G401.6 (cell line): ENCODE measurements at regions not wholly inside any gene's neighbourhood (a gene's known extent, or its start where the extent isn't known, plus 50 kb on each side); places are given as distances from the start of the nearest gene placed in this dataset.

Source experiments
- FAIRE-seq: peaks from 2 replicates; lab custom pipeline; 2012; peaks lifted over from hg19 to GRCh38; lab: Jason Lieb, UNC

- no peak for FAIRE-seq
These were observed 115.8 kb upstream of the INPP4B start for GRCh38 chr4:142961866-142962265.

DNA sequence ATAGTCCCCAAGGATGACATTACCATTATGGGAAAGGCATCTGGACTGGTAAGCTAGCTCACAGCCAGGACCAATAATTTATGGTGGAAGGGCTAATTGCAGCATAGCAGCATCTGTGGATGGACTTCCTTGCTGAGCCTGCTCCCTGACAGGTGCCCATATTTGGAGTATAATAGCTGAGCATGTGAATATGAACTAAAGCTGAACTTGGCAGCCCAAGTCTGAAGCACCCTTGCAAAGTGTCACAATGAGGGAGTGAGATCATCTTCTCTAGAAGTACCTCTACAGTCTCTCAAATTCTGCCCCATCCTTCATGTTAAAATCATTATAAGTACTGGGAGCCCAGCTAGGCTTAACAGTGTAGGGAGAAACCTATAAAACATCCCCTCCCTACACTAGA, 128.2 kb upstream of the INPP4B start:
- FAIRE-seq: no peak

DNA sequence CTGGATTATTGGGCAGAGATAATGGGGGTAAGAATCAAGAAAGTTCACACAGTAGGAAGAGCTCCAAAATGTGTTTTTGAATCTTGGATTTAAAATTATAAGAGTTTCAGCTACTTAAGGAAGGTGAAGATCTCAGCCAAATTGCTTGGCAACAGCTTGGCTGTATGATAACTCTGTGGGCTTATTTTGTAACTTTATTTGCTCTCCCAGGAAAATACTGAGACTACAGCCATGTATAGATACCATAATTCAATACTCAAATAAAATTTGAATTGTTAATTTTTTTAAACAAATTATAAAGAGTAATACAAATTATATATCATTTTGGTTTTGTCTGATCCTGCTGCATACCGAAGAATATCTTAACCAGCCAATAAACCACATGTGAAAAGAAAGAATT, 129.5 kb upstream of the INPP4B start:
- FAIRE-seq: no peak

- peak; percentile 41 for FAIRE-seq
These were observed 130.4 kb upstream of the INPP4B start for GRCh38 chr4:142976482-142976881.

GRCh38 chr4:142977182-142977581, 131.1 kb upstream of the INPP4B start:
- FAIRE-seq: no peak

- FAIRE-seq: no peak
These were observed 137.0 kb upstream of the INPP4B start for GRCh38 chr4:142983065-142983464.

DNA sequence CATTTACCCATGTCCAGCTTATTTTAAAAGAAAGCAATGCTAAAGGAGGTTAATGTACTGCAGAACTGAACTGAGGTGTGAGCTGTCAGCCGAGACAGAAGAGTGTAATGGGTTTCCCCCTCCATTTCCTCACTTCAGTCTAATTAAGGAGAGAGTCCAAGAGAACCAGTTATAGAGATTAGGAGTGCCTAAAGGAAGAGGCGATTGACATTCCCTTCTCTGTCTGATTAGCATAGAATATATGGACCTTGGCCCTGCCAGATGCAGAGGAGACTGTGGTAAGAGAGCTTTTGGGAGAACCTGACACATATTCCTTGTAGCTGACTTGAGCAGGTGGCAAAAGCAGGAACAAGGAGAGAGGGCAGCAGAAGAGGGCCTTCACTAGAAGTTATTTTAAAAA, 137.5 kb upstream of the INPP4B start:
- no peak for FAIRE-seq

DNA sequence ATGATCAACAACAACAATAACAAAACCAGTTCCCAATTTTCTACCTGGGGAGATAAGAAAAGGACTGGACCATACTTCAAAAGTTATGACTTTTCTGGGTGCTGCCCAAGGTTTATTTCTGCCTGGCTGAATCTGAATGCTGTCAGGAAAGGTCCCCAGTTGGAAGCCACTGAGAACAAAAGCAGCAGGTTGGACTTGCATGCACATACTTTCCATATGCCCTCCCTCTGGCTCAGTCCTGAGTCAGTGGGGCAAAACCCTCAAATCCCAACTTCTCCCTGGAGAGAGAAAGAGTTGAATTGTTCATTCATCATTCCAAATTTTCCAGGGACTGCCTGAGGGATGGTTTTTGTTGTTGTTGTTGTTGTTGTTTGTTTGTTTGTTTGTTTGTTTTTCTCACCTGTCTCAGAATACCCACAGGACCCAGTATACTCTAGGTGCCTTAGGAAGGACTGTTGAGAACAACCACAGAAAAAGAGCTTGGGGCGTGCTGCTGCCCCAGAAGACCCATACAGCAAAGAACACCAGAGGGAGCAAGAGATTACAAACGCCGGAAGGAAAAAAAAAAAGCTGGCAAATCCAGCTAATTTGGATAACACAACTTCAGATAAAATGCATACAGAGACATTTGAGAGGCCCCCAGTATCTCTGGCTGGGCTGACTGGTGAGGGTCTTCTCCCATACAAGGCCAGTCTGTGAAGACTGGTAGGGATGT, 138.9 kb upstream of the INPP4B start:
- peak; percentile 40 for FAIRE-seq

DNA sequence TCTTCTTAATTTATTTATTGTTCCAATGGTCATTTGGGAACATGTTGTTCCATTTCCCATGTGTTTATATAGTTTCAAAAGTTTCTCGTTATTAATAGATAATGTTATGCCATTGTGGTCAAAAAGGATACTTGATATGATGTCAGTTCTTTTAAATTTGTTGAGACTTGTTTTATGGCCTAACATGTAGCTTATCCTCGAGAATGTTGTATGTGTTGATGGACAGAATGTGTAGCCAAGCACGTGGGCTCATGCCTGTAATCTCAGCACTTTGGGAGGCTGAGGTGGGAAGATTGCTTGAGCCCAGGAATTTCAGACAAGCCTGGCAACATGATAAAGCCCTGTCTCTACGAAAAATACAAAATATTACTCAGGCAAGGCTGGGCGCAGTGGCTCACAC, 168.5 kb upstream of the USP38 start:
- no peak for FAIRE-seq

DNA sequence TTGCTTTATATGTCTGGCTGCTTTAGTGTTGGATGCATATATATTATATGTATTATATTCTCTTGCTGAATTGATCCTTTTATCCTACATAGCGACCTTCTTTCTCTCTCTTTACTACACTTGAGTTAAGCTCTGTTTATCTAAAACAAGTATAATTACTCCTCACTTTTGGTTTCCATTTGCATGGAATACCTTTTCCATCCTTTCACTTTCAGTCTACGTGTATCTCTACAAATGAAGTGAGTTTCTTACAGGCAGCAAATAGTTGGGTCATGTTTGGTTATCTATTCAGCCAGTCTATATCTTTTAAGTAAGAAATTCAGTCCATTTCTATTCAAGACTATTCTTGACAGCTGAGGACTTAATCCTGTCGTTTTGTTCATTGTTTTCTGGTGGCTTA, 167.5 kb upstream of the USP38 start:
- FAIRE-seq: no peak

GRCh38 chr4:143019351-143019750, 165.4 kb upstream of the USP38 start:
- no peak for FAIRE-seq

GRCh38 chr4:143021384-143021783, 163.3 kb upstream of the USP38 start:
- no peak for FAIRE-seq

DNA sequence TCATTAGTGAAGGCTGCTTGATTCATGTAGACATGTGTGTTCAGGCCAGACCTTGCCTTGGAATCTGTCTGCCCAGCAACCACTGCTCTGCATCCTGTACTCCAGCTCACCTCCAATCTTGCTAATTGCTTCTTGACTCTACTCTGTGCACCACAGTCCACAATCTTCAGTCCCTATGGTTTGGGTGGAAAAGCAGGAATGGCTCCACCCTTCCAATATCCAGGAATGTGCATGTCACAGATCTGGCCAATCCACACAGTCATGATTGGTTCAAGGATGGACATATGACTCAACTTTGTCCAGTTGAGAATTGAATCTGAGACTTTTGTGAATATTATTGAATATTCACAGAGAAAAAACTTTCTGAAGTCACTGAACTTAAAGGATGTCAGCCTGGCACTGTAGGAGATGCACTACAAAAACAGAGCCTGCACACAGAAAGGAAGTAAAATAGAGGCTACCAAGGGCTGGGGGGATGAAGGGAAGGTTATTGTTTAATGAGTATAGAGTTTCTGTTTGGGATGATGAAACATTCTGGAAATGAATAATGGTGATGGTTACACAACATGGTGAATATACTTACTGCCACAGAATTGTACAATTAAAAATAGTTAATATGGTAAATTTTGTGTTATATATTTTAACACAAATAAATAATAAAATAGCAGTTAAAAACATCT, 161.3 kb upstream of the USP38 start:
- FAIRE-seq: no peak

- FAIRE-seq: peak; percentile 45
These were observed 159.5 kb upstream of the USP38 start for GRCh38 chr4:143025081-143025704.

- FAIRE-seq: no peak
These were observed 158.1 kb upstream of the USP38 start for GRCh38 chr4:143026459-143027170.

DNA sequence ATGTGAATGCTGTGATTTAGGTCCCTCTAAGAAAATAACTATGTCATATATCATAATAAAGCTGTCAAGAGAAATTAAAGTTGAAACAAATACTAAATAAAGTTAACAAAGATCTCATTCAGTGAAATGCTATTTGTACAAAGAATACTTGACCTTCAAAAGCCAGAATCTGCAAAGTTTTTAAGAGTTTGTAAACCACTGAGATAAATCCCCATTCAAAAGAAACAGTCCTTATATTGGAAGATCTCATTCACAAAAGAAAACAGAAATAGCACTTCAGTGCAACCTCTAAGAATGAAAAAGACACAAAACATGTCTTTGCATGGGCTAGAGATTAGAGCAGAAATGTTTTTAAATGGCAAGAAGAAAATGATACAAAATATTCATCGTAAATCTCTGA, 149.1 kb upstream of the USP38 start:
- FAIRE-seq: no peak

GRCh38 chr4:143036443-143036842, 148.3 kb upstream of the USP38 start:
- FAIRE-seq: no peak

DNA sequence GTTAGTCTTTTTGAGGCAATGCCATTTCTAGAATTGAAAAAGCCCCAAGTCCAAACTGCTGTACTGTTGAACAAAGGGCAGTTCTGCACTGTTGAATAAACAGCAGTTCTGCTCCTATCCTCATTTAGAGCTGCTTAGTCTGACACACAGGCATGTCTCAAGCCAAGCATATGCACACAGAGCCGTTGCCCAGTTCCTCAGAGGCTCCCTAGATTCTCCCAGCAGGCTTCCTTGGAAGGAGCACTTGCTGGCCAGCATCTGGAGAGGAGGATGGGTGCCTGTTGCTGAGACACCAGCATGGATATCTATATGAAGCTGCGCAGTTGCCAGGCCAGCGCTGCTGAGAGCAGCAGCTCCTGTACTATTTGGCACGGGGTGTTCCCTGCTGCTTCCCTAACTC, 138.3 kb upstream of the USP38 start:
- FAIRE-seq: no peak

GRCh38 chr4:143046906-143047305, 137.8 kb upstream of the USP38 start:
- no peak for FAIRE-seq

GRCh38 chr4:143054971-143055370, 129.7 kb upstream of the USP38 start:
- no peak for FAIRE-seq

DNA sequence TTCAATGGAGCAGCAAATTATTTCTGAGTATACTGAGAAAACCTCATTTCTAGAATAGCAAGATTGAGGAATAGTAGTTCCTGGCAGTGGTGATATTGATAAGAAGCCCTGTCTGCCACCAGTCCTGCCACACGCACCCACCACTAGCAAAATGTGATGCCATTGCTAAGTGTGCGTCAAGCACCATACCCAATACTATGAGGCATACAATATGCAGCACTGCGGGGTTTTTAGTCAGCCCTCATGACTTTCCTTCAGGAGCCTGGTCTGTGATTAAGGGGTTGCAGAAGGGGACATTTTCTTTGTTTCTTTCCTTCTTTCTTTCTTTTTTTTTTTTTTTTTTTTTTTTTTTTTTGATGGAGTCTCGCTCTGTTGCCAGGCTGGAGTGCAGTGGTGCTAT, 128.7 kb upstream of the USP38 start:
- FAIRE-seq: no peak

DNA sequence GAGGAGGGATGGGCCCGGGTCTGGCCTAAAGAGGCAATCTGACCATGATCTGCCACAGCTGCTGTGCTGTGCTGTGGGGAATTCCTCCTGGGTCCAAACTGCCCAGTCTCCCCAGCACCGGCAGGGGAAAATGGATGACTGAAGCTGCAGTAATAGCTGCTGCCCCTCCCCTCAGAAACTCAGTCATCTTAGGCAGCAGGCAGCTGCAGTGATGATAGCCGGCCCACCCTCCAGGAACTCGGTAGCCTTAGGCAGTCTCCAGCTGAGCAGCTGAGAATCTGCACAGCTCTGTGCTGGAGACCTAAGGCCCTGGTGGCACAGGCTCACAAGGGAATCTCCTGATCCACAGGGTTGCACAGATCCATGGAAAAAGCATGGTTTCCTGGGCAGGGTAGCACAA, 113.4 kb upstream of the USP38 start:
- no peak for FAIRE-seq

- no peak for FAIRE-seq
These were observed 108.0 kb upstream of the USP38 start for GRCh38 chr4:143076723-143077122.
